ENCODE measurements at regions not wholly inside any gene's neighbourhood (a gene's known extent, or its start where the extent isn't known, plus 50 kb on each side); places are given as distances from the start of the nearest gene placed in this dataset.

DNA sequence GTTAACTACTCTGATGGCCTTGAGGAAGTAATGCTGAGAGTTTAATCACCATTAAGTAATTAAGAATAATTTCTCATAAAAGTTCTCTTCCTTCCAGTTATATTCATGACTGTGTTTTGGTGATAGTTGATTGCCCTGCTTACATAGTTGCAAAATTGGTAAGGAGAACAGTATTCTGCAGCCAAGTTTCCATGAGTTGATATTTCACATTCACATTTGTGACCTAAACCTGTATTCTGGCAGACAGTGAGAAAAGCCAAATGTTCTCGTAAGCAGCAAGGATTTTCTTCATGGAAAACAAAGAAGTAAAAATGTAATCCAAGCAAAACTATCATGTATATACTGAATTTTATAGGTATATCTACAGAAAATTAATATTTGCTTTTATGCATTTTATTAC lies 187.8 kb upstream of the NUDT6 start:
- TF ChIP-seq, protein P1, sequence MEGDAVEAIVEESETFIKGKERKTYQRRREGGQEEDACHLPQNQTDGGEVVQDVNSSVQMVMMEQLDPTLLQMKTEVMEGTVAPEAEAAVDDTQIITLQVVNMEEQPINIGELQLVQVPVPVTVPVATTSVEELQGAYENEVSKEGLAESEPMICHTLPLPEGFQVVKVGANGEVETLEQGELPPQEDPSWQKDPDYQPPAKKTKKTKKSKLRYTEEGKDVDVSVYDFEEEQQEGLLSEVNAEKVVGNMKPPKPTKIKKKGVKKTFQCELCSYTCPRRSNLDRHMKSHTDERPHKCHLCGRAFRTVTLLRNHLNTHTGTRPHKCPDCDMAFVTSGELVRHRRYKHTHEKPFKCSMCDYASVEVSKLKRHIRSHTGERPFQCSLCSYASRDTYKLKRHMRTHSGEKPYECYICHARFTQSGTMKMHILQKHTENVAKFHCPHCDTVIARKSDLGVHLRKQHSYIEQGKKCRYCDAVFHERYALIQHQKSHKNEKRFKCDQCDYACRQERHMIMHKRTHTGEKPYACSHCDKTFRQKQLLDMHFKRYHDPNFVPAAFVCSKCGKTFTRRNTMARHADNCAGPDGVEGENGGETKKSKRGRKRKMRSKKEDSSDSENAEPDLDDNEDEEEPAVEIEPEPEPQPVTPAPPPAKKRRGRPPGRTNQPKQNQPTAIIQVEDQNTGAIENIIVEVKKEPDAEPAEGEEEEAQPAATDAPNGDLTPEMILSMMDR (IDR thresholded peaks at IDR 0.05): no peak
- DNase-seq: no peak
- Histone ChIP-seq H3K27ac (no peak overlapping the region), H3K9me3 (no peaks in the 10 kb centered on the region), H3K36me3 (peaks cover 0 to 8% (median 0%) of the 10 kb centered on the region in 3 donors), H3K27me3 (no peaks in the 10 kb centered on the region), H3K4me1 (peaks cover 0 to 6% (median 0%) of the 10 kb centered on the region in 4 donors), H3K4me3 (no peak overlapping the region)
- intact Hi-C loops (cut with DNase I; ENCODE audit: low total_unique reads): no loop called here

DNA sequence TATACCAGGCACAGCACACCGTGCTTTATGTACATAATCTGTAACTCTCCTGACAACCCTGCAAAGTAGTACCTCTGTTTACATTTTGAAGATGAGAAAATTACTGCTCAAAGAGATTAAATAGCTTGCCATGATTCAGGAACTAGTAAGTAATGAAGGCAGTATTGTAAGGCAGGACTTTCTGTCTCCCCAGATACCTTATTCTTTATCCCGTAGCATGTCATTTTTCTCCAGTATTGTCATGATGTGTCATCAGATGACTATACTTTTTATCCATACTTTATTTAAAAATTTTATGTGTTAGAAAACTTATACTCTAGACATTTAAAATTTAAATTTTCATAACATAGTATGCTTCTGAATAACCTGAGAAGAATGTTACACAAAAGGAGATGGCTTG lies 188.3 kb upstream of the NUDT6 start:
- H3K4me3 ChIP-seq: no peak overlapping the region
- TF ChIP-seq, protein P1 (IDR thresholded peaks at IDR 0.05): no peak
- intact Hi-C loops (cut with DNase I; ENCODE audit: low total_unique reads): no loop called here
- peaks cover 0 to 8% (median 0%) of the 10 kb centered on the region in 3 donors for H3K36me3 ChIP-seq
- H3K9me3 ChIP-seq: no peaks in the 10 kb centered on the region
- H3K4me1 ChIP-seq: peaks cover 0 to 6% (median 0%) of the 10 kb centered on the region in 4 donors
- no peak overlapping the region for H3K27ac ChIP-seq
- no peak for DNase-seq
- H3K27me3 ChIP-seq: no peaks in the 10 kb centered on the region

- Histone ChIP-seq H3K27ac (no peak overlapping the region), H3K36me3 (peaks cover 0 to 8% (median 0%) of the 10 kb centered on the region in 3 donors), H3K4me1 (peaks cover 0 to 6% (median 0%) of the 10 kb centered on the region in 4 donors), H3K9me3 (no peaks in the 10 kb centered on the region), H3K27me3 (no peaks in the 10 kb centered on the region), H3K4me3 (no peak overlapping the region)
- intact Hi-C loops (cut with DNase I; ENCODE audit: low total_unique reads): no loop called here
- no peak for DNase-seq
- TF ChIP-seq, protein P1 (IDR thresholded peaks at IDR 0.05): no peak
These were observed 190.8 kb upstream of the NUDT6 start for GRCh38 chr4:123113155-123113554.

DNA sequence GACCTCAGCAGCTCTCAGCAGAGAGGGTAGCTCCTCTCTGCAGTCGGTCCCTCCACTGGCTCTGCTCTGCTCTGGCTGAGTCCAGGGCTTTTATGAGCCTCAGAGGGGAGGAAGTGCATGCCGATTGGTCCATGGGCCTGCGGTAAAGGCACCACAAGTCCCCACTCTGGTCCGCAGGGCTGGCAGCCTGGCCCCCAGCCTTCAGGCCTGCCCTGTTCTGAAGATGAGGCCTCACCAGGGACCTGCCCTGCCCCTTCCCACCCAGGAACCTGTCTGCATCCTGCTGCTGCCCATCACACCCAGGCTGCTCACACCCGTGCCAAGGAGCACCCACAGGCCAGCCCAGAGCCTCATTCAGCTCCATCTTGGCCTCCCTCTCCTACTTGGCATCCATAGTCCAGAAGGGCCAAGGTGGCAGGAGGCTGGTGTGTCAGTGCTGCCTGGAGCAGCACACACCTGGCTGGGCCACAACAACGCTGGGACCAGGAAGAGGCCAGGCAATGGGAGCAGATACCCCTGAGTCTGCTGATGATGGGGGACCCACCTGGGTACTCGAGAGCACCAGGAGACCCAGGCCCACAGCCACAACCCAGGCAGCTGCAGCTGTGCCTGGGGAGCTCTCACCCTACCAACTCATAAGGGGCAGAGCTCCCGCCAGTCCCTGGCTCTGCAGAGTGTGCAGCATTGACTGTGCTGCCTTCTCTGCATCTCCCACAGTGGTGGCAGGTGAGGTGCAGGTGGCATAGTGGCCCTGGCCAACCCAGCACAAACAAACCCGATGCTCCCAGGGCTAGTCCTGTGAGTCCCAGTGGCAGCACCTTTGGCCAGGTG lies 191.9 kb upstream of the NUDT6 start:
- H3K4me1 ChIP-seq: peaks cover 0 to 6% (median 0%) of the 10 kb centered on the region in 4 donors
- DNase-seq: no peak
- H3K9me3 ChIP-seq: no peaks in the 10 kb centered on the region
- intact Hi-C loops (cut with DNase I; ENCODE audit: low total_unique reads): no loop called here
- peaks cover 0 to 8% (median 0%) of the 10 kb centered on the region in 3 donors for H3K36me3 ChIP-seq
- no peak overlapping the region for H3K4me3 ChIP-seq
- H3K27me3 ChIP-seq: no peaks in the 10 kb centered on the region
- no peak overlapping the region for H3K27ac ChIP-seq
- TF ChIP-seq, protein P1 (IDR thresholded peaks at IDR 0.05): no peak

- intact Hi-C loops (cut with DNase I; ENCODE audit: low total_unique reads): no loop called here
- Histone ChIP-seq H3K27me3 (no peaks in the 10 kb centered on the region), H3K9me3 (no peaks in the 10 kb centered on the region), H3K36me3 (peaks cover 0 to 8% (median 0%) of the 10 kb centered on the region in 3 donors), H3K27ac (no peak overlapping the region), H3K4me1 (peaks cover 0 to 2% (median 0%) of the 10 kb centered on the region in 4 donors), H3K4me3 (no peak overlapping the region)
- TF ChIP-seq, protein P1 (IDR thresholded peaks at IDR 0.05): no peak
- no peak for DNase-seq
These were observed 192.7 kb upstream of the NUDT6 start for GRCh38 chr4:123114915-123115756.
